Amygdala (tissue), 56 donors: ENCODE measurements at regions not wholly inside any gene's neighbourhood (a gene's known extent, or its start where the extent isn't known, plus 50 kb on each side); places are given as distances from the start of the nearest gene placed in this dataset.

ENCODE experiments used
- DNase-seq, 56 donors: peaks; one replicate each; lab custom pipeline; 2025; lab: John Stamatoyannopoulos, UW

DNA sequence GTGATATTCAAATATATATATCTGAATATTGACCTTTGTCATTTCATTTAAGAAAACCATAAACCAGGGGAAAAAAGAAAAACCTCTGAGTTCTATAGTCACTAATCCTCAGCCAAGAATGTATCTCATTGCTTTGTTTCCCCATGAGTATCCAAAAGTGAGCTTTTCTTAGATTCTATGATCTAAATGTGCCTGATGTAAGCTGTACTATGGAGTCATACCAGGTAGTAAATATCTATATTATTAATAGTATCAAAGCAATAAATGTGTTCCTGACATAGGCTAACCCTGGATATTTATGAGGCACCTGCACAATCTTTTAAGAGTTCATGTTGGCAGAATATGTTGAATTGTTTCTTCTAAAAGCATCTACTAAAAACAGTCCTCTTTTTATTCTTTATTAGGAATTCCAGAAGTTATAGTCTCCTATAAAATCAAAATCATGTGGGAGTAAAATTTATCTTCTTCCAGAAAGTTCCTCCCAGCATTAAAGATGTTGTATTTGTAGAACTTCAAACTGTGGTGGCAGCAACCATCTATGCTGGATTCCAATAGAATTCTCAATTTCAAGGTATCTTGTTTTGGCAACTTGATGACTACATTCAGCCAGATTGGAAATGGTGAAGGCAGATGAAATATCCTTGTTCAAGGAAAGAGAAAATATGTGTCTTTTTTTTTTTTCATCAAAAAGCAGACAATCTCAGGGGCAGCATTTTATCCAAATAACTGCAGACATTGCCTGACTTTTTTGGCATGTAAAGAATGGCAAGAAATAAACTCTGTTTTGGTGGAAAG lies 139.7 kb upstream of the RASSF8 start:
- DNase-seq, result no peak

DNA sequence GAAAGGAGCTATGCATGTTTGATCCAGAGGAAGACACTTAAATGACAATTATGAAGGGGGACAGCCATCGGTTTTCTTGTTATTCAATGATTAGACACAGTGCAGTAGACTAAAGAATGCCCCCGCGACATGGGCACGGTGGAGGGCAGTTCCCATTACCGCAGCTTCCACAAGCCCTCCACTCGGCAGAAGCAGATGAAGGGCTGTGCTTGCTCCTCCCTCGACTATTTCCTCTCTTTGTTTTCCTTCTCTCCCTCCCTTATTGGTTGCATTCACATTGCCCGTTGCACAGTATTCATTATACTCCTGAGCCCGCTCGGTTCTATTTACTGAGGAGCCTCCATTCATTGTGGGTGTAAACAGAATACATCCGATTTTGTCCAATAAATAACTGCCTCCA lies 138.8 kb upstream of the RASSF8 start:
- no peak for DNase-seq

DNA sequence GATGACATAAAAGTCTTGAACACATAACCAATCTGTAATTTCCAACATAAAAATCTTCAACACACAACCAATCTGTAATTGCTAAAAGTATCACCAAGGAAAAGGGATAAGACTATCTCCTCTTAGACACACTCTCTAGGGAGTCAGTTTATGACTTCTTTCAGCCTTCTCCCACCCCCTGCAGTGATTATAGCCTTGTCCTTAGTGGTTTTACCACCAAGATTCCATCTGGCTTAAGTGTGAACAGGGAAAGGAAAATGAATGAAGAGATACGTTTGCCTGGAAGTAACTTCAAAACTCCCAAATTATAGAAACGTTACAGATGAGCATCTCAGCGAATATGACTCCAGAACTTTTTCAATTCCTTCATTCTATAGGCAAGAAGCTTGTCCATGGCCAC lies 136.2 kb upstream of the RASSF8 start:
- DNase-seq, result no peak

DNA sequence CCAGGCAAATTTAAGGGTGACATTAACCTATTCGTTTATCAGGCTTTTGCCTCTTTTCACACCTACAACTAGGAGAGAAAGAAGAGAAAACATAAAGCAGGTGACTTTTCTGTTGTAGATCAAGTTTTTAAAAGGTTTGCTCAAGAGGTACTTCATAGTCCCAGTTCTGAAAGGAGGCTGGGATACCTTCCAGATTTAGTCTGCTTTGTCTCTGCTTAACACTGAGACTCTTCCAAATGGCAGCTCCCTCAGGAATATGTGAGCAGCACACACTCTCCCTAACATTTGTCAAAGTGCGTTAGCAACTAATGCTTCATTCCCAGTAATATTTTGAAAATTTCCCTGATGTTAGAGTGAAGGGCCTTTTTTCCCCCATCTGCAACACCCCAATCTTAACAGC lies 133.7 kb upstream of the RASSF8 start:
- DNase-seq, result no peak

GRCh38 chr12:25825446-25825845 lies 133.0 kb upstream of the RASSF8 start:
- no peak for DNase-seq

- DNase-seq, result no peak
Observed at GRCh38 chr12:25827141-25827540, 131.3 kb upstream of the RASSF8 start.

DNA sequence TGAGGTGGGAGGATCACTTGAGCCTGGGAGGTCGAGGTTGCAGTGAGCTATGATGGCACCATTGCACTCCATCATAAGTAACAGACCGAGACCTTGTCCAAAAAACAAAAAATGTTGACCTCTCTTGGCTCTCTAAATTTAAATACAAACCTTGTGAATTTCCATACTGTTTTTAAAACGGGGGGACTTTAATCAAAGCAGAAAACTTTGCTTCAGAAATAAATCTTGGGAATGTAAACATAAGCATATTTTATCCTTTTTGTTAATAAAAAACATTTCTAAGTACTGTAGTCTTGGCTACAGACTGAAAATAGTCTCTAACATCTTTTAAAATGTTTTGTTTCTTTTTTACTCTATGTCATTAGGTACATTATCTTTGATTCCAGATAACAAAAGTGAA lies 130.7 kb upstream of the RASSF8 start:
- DNase-seq, result no peak

- no peak for DNase-seq
Observed at GRCh38 chr12:25828188-25828587, 130.3 kb upstream of the RASSF8 start.

GRCh38 chr12:25829192-25829591 lies 129.3 kb upstream of the RASSF8 start:
- DNase-seq, result no peak

DNA sequence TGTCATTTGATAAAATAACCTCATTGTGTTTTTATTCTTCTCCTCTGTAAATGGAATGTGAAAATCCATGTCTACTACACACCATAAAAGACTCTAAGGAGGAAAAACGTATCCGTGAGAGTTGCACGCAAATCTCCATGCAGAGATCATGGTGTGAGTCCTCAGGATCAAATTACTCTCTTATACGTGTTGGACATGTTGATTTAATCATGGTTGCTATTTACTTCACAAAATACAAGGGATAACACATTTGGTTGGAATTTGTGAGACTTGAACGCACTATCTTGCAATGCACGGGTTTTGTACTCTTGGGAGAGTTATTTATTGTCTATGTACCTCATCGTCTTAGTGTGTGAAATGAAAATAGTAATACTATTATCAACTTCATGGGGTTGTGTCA lies 128.0 kb upstream of the RASSF8 start:
- DNase-seq, result no peak

DNA sequence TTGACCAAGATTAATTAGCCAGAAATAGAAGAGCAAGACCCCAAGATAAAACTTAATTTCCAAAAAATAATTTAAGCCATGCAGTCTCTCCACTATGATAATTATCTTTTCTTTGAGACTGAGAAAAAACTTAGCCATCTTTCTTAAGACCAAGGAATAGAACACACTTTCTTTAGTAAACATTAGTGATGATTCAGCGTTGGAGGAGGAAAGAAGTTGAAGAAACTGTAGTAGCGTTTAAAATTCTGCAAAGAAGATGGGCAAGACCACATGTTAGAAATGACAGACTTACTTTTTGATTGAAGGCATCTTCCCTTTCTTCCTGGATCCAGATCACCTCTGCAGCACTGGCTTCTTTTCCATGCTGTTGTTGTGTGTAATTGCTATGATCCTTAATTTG lies 124.8 kb upstream of the RASSF8 start:
- DNase-seq, result no peak

DNA sequence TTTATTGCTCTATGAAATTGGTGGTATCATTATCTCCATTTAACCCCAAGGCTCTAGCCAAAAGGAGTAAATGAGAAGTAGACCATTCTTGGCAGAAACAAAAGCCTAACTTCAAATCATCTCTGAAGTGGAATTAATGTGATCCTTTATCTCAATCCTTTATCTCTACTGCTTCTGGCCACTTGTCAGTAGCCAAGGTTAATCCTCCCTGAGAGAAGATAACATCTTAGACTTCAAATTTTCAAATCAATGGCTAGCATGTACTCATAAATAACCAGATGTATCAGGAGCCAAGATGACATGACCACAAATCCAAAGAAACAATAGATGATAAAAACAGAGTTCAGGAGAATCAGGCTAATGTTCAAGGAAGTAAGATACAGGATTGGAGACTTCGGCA lies 123.1 kb upstream of the RASSF8 start:
- no peak for DNase-seq

- DNase-seq, result no peak
Observed at GRCh38 chr12:25838007-25838406, 120.5 kb upstream of the RASSF8 start.

- no peak for DNase-seq
Observed at GRCh38 chr12:25839470-25839869, 119.0 kb upstream of the RASSF8 start.

- no peak for DNase-seq
Observed at GRCh38 chr12:25840678-25841465, 117.6 kb upstream of the RASSF8 start.

- DNase-seq, result no peak
Observed at GRCh38 chr12:25842254-25842653, 116.2 kb upstream of the RASSF8 start.

- DNase-seq, result no peak
Observed at GRCh38 chr12:25843976-25844375, 114.5 kb upstream of the RASSF8 start.

GRCh38 chr12:25845415-25845814 lies 113.1 kb upstream of the RASSF8 start:
- DNase-seq, result no peak

- no peak for DNase-seq
Observed at GRCh38 chr12:25852792-25853191, 105.7 kb upstream of the RASSF8 start.

- DNase-seq, result no peak
Observed at GRCh38 chr12:25853316-25854095, 105.0 kb upstream of the RASSF8 start.

DNA sequence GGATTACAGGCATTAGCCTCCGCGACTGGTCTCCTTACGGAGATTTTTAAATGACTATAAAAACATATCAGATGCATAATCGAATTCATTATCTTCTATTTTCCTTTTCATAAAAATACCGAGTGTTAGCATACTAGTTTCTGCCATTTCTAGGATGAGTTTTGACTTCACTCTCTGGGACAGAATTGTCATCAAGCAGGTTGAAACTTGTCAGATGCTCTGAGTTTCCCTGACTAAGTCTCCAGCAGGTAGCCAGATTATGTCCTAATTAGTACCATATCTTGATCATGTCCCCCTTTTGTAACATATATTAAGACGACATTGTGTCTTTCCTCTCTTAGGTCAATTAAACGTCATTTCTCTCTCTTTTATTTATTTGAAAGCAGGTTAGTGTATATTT lies 103.5 kb upstream of the RASSF8 start:
- no peak for DNase-seq
